Panc1 (cell line): ENCODE measurements at regions not wholly inside any gene's neighbourhood (a gene's known extent, or its start where the extent isn't known, plus 50 kb on each side); places are given as distances from the start of the nearest gene placed in this dataset.

Source experiments
- ATAC-seq: fragments of 200-7000 bp; cut with Tn5 transposase; 2 replicates; pipeline ENCODE4 v1.9.1; 2020; ENCODE audit warnings: mild to moderate bottlenecking, moderate library complexity
- BruUV-seq: library from RNA; stranded (reverse); fragments of 400-500 nt; replicated peaks from 2 replicates; lab custom pipeline; 2021; lab: Mats Ljungman, UMichigan
- CTCF ChIA-PET: fragments of 300-600 bp; sonication (Branson Sonifier 250); formaldehyde crosslinking; loops from one replicate; lab custom pipeline; 2022; ENCODE audit warnings: antibody characterized with exemption; lab: Charles Lee
- POLR2A ChIA-PET: fragments of 300-600 bp; sonication (Branson Sonifier 250); formaldehyde crosslinking; loops from one replicate; lab custom pipeline; 2022; ENCODE audit warnings: antibody characterized with exemption; lab: Charles Lee
- DNase-seq: peaks from one replicate; pipeline ENCODE4 v3.0.0-alpha.2; 2010; ENCODE audit warnings: low read depth, low spot score
- H3K27ac ChIP-seq: 2 replicates; pipeline ENCODE4 v1.5.1; 2011; ENCODE audit warnings: mild to moderate bottlenecking, low read length, inconsistent platforms
- H3K27me3 ChIP-seq: fragments of 200-500 bp; sonication (Bioruptor generic); 2 replicates; pipeline ENCODE4 v1.6.0; 2014; ENCODE audit warnings: low read length, inconsistent platforms; ENCODE audit not compliant: control insufficient read depth, insufficient read depth
- H3K36me3 ChIP-seq: fragments of 200-500 bp; sonication (Bioruptor generic); 2 replicates; pipeline ENCODE4 v1.5.1; 2014; ENCODE audit warnings: inconsistent platforms, mild to moderate bottlenecking, low read length, moderate library complexity; ENCODE audit not compliant: control insufficient read depth, insufficient read depth
- H3K4me1 ChIP-seq: 2 replicates; pipeline ENCODE4 v1.5.1; 2011; ENCODE audit warnings: inconsistent platforms, mild to moderate bottlenecking, low read length, moderate library complexity; ENCODE audit not compliant: control insufficient read depth, insufficient read depth
- H3K4me3 ChIP-seq, 2 experiments: 2 replicates each; pipeline ENCODE4 v1.5.1; 2011 to 2012; ENCODE audit warnings: low read depth in 2 of 2, low read length in 2 of 2, mild to moderate bottlenecking in 2 of 2, inconsistent platforms in 1 of 2, moderate library complexity in 1 of 2
- H3K9me3 ChIP-seq: fragments of 200-500 bp; sonication (Bioruptor generic); 2 replicates; pipeline ENCODE4 v1.5.1; 2014; ENCODE audit warnings: low read depth, mild to moderate bottlenecking, inconsistent platforms, low read length, moderate library complexity; ENCODE audit not compliant: control insufficient read depth, insufficient read depth
- POLR2AphosphoS5 ChIP-seq: IDR thresholded peaks from 2 replicates; pipeline ENCODE4 v1.6.1; 2012; ENCODE audit warnings: mild to moderate bottlenecking, low read depth, low read length, moderate library complexity
- SIN3A ChIP-seq: IDR thresholded peaks from 2 replicates; pipeline ENCODE4 v1.6.1; 2012; ENCODE audit warnings: low read depth, mild to moderate bottlenecking, low read length, moderate library complexity, borderline replicate concordance; ENCODE audit not compliant: insufficient read depth
- TCF7L2 ChIP-seq: IDR thresholded peaks from 2 replicates; pipeline ENCODE4 v1.6.1; 2011; ENCODE audit warnings: mild to moderate bottlenecking, low read depth, low read length, inconsistent platforms
- in situ Hi-C: cut with HindIII; loops from 2 replicates; pipeline ENCODE4 v1.10.0; 2016; ENCODE audit warnings: low sequenced_read_pairs, low pct_unique_long_range_greater_than_20kb
- intact Hi-C: fragments of 100-400 bp; cut with micrococcal nuclease; formaldehyde crosslinking; loops from one replicate; pipeline ENCODE4 v1.10.0; 2022; ENCODE audit not compliant: unreplicated experiment
- TF ChIP-seq, protein P1 (sequence below): fragments of 450-650 bp; IDR thresholded peaks from 2 replicates; pipeline ENCODE4 v1.5.1; 2017; ENCODE audit warnings: mild to moderate bottlenecking
- TF ChIP-seq, protein P2 (sequence below), 2 experiments: IDR thresholded peaks; 2 replicates each; pipeline ENCODE4 v1.6.1; 2011 to 2012; ENCODE audit warnings: low read depth in 2 of 2, control low read depth in 1 of 2, low read length in 1 of 2, mild to moderate bottlenecking in 1 of 2, moderate library complexity in 1 of 2; ENCODE audit not compliant: insufficient read depth in 1 of 2

DNA sequence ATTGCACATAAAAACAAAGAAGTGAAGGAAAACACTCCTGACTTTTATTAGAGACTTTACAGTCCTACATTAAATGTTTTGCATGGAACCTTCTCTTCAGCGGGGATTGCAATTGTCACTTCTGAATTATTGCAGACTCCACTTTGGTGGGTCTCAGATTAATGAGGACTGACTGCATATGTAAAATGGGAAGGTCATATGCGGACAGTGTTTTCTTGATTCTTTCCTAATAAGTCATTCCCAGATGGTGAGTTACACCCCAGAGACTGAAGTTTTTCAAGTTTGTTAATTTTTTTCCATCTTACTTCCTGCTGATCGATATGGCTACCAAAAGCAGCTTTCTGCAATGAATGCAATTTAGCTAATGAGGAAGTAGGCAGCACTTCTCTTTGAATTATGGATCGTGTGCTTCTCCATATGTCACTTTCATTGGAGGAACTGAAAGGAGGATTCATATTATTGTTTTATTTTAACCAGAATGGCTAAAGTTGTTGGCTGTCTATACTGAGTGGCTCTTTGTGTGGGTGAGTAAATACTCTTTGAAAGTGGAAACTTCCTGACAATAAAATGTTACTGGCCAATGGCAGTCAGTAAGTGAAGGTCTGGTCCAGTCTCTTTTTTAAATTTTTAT lies 119.3 kb upstream of the CLNK start:
- intact Hi-C loops (no loop called here), in situ Hi-C loops (no loop called here)
- no peaks in the 10 kb centered on the region for H3K9me3 ChIP-seq
- H3K27me3 ChIP-seq = no peaks in the 10 kb centered on the region
- no peak for DNase-seq
- no peak overlapping the region for H3K4me3 ChIP-seq
- H3K36me3 ChIP-seq = no peaks in the 10 kb centered on the region
- BruUV-seq = no TSS peak
- ATAC-seq = no peak
- ChIA-PET CTCF (no interaction called here), POLR2A (no interaction called here)
- no peak overlapping the region for H3K27ac ChIP-seq
- TF ChIP-seq, protein P1, sequence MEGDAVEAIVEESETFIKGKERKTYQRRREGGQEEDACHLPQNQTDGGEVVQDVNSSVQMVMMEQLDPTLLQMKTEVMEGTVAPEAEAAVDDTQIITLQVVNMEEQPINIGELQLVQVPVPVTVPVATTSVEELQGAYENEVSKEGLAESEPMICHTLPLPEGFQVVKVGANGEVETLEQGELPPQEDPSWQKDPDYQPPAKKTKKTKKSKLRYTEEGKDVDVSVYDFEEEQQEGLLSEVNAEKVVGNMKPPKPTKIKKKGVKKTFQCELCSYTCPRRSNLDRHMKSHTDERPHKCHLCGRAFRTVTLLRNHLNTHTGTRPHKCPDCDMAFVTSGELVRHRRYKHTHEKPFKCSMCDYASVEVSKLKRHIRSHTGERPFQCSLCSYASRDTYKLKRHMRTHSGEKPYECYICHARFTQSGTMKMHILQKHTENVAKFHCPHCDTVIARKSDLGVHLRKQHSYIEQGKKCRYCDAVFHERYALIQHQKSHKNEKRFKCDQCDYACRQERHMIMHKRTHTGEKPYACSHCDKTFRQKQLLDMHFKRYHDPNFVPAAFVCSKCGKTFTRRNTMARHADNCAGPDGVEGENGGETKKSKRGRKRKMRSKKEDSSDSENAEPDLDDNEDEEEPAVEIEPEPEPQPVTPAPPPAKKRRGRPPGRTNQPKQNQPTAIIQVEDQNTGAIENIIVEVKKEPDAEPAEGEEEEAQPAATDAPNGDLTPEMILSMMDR = no peak
- TF ChIP-seq POLR2AphosphoS5 = no peak
- TF ChIP-seq TCF7L2 = no peak
- TF ChIP-seq SIN3A = no peak
- TF ChIP-seq, protein P2, sequence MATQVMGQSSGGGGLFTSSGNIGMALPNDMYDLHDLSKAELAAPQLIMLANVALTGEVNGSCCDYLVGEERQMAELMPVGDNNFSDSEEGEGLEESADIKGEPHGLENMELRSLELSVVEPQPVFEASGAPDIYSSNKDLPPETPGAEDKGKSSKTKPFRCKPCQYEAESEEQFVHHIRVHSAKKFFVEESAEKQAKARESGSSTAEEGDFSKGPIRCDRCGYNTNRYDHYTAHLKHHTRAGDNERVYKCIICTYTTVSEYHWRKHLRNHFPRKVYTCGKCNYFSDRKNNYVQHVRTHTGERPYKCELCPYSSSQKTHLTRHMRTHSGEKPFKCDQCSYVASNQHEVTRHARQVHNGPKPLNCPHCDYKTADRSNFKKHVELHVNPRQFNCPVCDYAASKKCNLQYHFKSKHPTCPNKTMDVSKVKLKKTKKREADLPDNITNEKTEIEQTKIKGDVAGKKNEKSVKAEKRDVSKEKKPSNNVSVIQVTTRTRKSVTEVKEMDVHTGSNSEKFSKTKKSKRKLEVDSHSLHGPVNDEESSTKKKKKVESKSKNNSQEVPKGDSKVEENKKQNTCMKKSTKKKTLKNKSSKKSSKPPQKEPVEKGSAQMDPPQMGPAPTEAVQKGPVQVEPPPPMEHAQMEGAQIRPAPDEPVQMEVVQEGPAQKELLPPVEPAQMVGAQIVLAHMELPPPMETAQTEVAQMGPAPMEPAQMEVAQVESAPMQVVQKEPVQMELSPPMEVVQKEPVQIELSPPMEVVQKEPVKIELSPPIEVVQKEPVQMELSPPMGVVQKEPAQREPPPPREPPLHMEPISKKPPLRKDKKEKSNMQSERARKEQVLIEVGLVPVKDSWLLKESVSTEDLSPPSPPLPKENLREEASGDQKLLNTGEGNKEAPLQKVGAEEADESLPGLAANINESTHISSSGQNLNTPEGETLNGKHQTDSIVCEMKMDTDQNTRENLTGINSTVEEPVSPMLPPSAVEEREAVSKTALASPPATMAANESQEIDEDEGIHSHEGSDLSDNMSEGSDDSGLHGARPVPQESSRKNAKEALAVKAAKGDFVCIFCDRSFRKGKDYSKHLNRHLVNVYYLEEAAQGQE (IDR thresholded peaks at IDR 0.05; ENCODE audit: insufficient read depth in 1 of 2, low read depth in 2 of 2, low read length in 1 of 2) = no peak
- no peaks in the 10 kb centered on the region for H3K4me1 ChIP-seq

DNA sequence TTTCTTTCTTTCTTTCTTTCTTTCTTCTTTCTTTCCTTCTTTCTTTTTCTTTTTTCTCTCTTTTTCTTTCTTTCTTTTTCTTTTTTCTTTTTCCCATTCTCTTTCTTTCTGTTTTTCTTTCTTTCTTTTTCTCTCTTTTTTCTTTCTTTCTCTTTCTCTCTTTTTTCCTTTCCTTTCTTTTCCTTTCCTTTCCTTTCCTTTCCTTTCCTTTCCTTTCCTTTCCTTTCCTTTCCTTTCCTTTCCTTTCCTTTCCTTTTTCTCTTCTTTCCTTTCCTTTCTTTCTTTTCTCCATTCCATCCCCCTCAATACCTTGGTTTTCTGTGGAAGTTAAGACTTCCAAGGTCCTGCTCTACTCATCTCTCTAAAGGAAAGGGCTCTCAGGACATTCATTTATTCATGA lies 102.8 kb upstream of the CLNK start:
- no peaks in the 10 kb centered on the region for H3K4me1 ChIP-seq
- intact Hi-C loops (no loop called here), in situ Hi-C loops (no loop called here)
- no peak overlapping the region for H3K27ac ChIP-seq
- DNase-seq (no peak), ATAC-seq (no peak)
- BruUV-seq = no TSS peak
- CTCF ChIA-PET = no interaction called here
- no peaks in the 10 kb centered on the region for H3K27me3 ChIP-seq
- no peaks in the 10 kb centered on the region for H3K9me3 ChIP-seq
- TF ChIP-seq, protein P1 = no peak
- TF ChIP-seq, protein P2 (IDR thresholded peaks at IDR 0.05; ENCODE audit: insufficient read depth in 1 of 2, low read depth in 2 of 2, low read length in 1 of 2) = no peak
- no peak for TF ChIP-seq POLR2AphosphoS5
- POLR2A ChIA-PET = no interaction called here
- no peaks in the 10 kb centered on the region for H3K36me3 ChIP-seq
- H3K4me3 ChIP-seq = no peak overlapping the region
